ENCODE measurements at regions not wholly inside any gene's neighbourhood (a gene's known extent, or its start where the extent isn't known, plus 50 kb on each side); places are given as distances from the start of the nearest gene placed in this dataset.

DNA sequence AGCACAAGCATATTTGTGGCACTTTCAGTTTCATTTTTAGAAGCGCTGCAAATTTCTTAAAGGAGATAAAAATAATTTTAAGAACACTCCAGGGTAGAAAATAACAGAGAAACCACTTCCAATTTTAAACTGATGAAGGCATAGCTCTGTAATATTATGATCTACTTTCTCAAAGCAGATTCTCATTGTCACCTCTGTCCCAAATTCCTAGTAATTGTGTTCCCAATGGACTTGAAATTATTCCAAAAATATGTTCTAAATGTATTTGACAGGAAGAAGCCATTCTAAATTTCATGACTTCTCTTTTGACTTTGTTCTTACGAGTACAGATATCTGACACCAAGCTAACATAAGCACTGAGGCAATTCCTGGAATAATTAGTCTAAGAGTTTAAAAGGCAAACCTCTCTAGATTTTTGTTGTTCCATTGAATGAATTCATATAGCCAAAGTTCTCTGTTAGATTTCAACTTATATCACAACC, 140.2 kb upstream of the CARMIL1 start:
- Histone ChIP-seq H3K79me2 (ENCODE audit: control insufficient read depth, insufficient read depth, low read length) (peaks cover 9% of the 10 kb centered on the region), H2AFZ (ENCODE audit: control insufficient read depth, low read depth, low read length) (peak overlapping the region; percentile 92), H3K4me1 (ENCODE audit: control insufficient read depth, insufficient read depth, low read length) (peaks cover 7% of the 10 kb centered on the region), H3K27me3 (replicated peaks in 1 of 2; ENCODE audit: control insufficient read depth in 2 of 2, insufficient read depth in 2 of 2, low read length in 1 of 2) (no peaks in the 10 kb centered on the region), H4K20me1 (ENCODE audit: control insufficient read depth, insufficient read depth) (no peaks in the 10 kb centered on the region), H3K36me3 (ENCODE audit: control insufficient read depth in 2 of 2, insufficient read depth in 2 of 2, low read length in 1 of 2) (no peaks in the 10 kb centered on the region), H3K4me3 (peak overlapping the region; percentile 74), H3K9me3 (replicated peaks; ENCODE audit: control insufficient read depth, insufficient read depth, low read length) (peaks cover 4% of the 10 kb centered on the region), H3K27ac (ENCODE audit: control insufficient read depth, insufficient read depth) (peak overlapping the region; percentile 98), H3K9ac (ENCODE audit: control insufficient read depth, insufficient read depth, low read length) (peak overlapping the region; percentile 74), H3K4me2 (ENCODE audit: control insufficient read depth, insufficient read depth) (peak overlapping the region; percentile 95)
- ChIA-PET CTCF (interaction anchor here (0.7 to 2.3 kb wide), 9 partner anchors 8 to 421 kb away, joined by 3 to 10 read pairs (median 3); no protein-coding TSS in a partner anchor), POLR2A (interaction anchor here (1.0 to 1.7 kb wide), 2 partner anchors 86 to 112 kb away, joined by 3 to 6 read pairs; no protein-coding TSS in a partner anchor), SMC1A (ENCODE audit: uncharacterized antibody, unreplicated experiment) (interaction anchor here (0.8 to 2.3 kb wide), 10 partner anchors 8 to 823 kb away, joined by 3 to 17 read pairs (median 4); partner anchors contain the start of gene TRIM38), RAD21 (ENCODE audit: unreplicated experiment) (interaction anchor here (1.0 to 2.4 kb wide), 5 partner anchors 8 to 266 kb away, joined by 3 to 11 read pairs (median 4); no protein-coding TSS in a partner anchor)
- no TSS peak for BruUV-seq (replicated peaks)
- FAIRE-seq, result no peak
- ATAC-seq, result no peak; the same call in 2 of the 3 replicates
- intact Hi-C loops (cut with micrococcal nuclease; ENCODE audit: unreplicated experiment) (loop anchor here (10.0 kb wide), 1 partner anchor 204 kb away; the partner anchor contains the start of gene RIPOR2), in situ Hi-C loops (cut with MboI) (no loop called here)
- no peak for DNase-seq (ENCODE audit: low read depth, low spot score)
- WGBS (ENCODE audit: insufficient coverage, insufficient replicate concordance, low lambda C conversion rate, missing lambda C conversion rate), result 0% methylated on average over 2 of the region's 2 CpGs
- TF ChIP-seq BCL3 (IDR thresholded peaks at IDR 0.05; ENCODE audit: borderline replicate concordance, insufficient read depth, low read depth, low read length, poor library complexity, severe bottlenecking), result no peak
- no peak for TF ChIP-seq ZBTB33 (IDR thresholded peaks at IDR 0.05)
- TF ChIP-seq MEF2B (IDR thresholded peaks at IDR 0.05; ENCODE audit: partially characterized antibody, poor library complexity, severe bottlenecking), result peak; percentile 33
- TF ChIP-seq CREM (IDR thresholded peaks at IDR 0.05; ENCODE audit: low read depth), result no peak
- TF ChIP-seq DPF2 (IDR thresholded peaks at IDR 0.05), result no peak
- TF ChIP-seq ZBTB40 (IDR thresholded peaks at IDR 0.05; ENCODE audit: borderline replicate concordance), result no peak
- TF ChIP-seq SREBF1 (IDR thresholded peaks at IDR 0.05; ENCODE audit: low read length), result no peak
- TF ChIP-seq MEF2A (IDR thresholded peaks at IDR 0.05; ENCODE audit: insufficient read depth, low read depth, low read length), result 0 out of 2 replicates have a peak, but pooled peaks have one; percentile 68
- no peak for TF ChIP-seq ASH2L (IDR thresholded peaks at IDR 0.05; ENCODE audit: borderline replicate concordance, low read depth)
- no peak for TF ChIP-seq PBX3 (IDR thresholded peaks at IDR 0.05; ENCODE audit: insufficient replicate concordance, low read depth, low read length)
- TF ChIP-seq, protein P1, sequence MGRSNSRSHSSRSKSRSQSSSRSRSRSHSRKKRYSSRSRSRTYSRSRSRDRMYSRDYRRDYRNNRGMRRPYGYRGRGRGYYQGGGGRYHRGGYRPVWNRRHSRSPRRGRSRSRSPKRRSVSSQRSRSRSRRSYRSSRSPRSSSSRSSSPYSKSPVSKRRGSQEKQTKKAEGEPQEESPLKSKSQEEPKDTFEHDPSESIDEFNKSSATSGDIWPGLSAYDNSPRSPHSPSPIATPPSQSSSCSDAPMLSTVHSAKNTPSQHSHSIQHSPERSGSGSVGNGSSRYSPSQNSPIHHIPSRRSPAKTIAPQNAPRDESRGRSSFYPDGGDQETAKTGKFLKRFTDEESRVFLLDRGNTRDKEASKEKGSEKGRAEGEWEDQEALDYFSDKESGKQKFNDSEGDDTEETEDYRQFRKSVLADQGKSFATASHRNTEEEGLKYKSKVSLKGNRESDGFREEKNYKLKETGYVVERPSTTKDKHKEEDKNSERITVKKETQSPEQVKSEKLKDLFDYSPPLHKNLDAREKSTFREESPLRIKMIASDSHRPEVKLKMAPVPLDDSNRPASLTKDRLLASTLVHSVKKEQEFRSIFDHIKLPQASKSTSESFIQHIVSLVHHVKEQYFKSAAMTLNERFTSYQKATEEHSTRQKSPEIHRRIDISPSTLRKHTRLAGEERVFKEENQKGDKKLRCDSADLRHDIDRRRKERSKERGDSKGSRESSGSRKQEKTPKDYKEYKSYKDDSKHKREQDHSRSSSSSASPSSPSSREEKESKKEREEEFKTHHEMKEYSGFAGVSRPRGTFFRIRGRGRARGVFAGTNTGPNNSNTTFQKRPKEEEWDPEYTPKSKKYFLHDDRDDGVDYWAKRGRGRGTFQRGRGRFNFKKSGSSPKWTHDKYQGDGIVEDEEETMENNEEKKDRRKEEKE (IDR thresholded peaks at IDR 0.05), result no peak

All from GM12878 (cell line).